OCI-LY7 (cell line): ENCODE measurements at regions not wholly inside any gene's neighbourhood (a gene's known extent, or its start where the extent isn't known, plus 50 kb on each side); places are given as distances from the start of the nearest gene placed in this dataset.

Experiments
- BruUV-seq: library from RNA; stranded (reverse); fragments of 400-500 nt; replicated peaks from 2 replicates; lab custom pipeline; 2021; lab: Mats Ljungman, UMichigan
- CTCF ChIA-PET: fragments of 300-600 bp; sonication (Branson Sonifier 250); formaldehyde crosslinking; loops from one replicate; lab custom pipeline; 2022; ENCODE audit warnings: antibody characterized with exemption; ENCODE audit not compliant: unreplicated experiment; lab: Charles Lee
- POLR2A ChIA-PET: fragments of 300-600 bp; sonication (Branson Sonifier 250); formaldehyde crosslinking; loops from one replicate; lab custom pipeline; 2022; ENCODE audit warnings: antibody characterized with exemption; lab: Charles Lee
- DNase-seq: peaks from one replicate; pipeline ENCODE4 v3.0.0-alpha.2; 2015; ENCODE audit warnings: low spot score
- H2AFZ ChIP-seq: fragments of 200-600 bp; sonication (generic), shearing (Covaris generic); 2 replicates; pipeline ENCODE4 v1.6.1; 2014; ENCODE audit warnings: mild to moderate bottlenecking, antibody characterized with exemption, low read length, moderate library complexity
- H3K27ac ChIP-seq: fragments of 200-600 bp; sonication (generic); 2 replicates; pipeline ENCODE4 v1.5.1; 2014; ENCODE audit warnings: mixed run types, low read depth, mild to moderate bottlenecking, moderate library complexity, low read length, inconsistent platforms; ENCODE audit not compliant: poor library complexity, severe bottlenecking
- H3K36me3 ChIP-seq: fragments of 200-600 bp; sonication (generic); 2 replicates; pipeline ENCODE4 v1.6.1; 2014; ENCODE audit warnings: mild to moderate bottlenecking, antibody characterized with exemption, low read length, moderate library complexity, mixed read lengths; ENCODE audit not compliant: insufficient read depth
- H3K4me1 ChIP-seq: fragments of 200-600 bp; sonication (generic); 2 replicates; pipeline ENCODE4 v1.5.1; 2014; ENCODE audit warnings: mild to moderate bottlenecking, low read length; ENCODE audit not compliant: insufficient read depth, poor library complexity, severe bottlenecking
- H3K4me2 ChIP-seq: fragments of 200-600 bp; sonication (generic); 2 replicates; pipeline ENCODE4 v1.6.1; 2014; ENCODE audit warnings: mild to moderate bottlenecking, low read length
- H3K4me3 ChIP-seq: fragments of 200-600 bp; sonication (generic); 2 replicates; pipeline ENCODE4 v1.5.1; 2014; ENCODE audit warnings: mild to moderate bottlenecking, low read depth, low read length; ENCODE audit not compliant: poor library complexity, severe bottlenecking
- H3K79me2 ChIP-seq: fragments of 200-600 bp; sonication (generic); 2 replicates; pipeline ENCODE4 v1.6.1; 2016; ENCODE audit warnings: low read depth, mild to moderate bottlenecking, low read length, moderate library complexity, mixed read lengths; ENCODE audit not compliant: insufficient read depth
- H3K9me2 ChIP-seq: fragments of 200-600 bp; sonication (generic); 2 replicates; pipeline ENCODE4 v1.6.1; 2016; ENCODE audit warnings: mild to moderate bottlenecking, low read length, mixed read lengths; ENCODE audit not compliant: insufficient read depth
- H3K9me3 ChIP-seq: fragments of 200-600 bp; sonication (generic); 2 replicates; pipeline ENCODE4 v1.6.1; 2014; ENCODE audit warnings: mild to moderate bottlenecking, mixed run types, low read length, mixed read lengths
- H4K20me1 ChIP-seq: fragments of 200-600 bp; sonication (generic); 2 replicates; pipeline ENCODE4 v1.6.1; 2014; ENCODE audit warnings: mild to moderate bottlenecking, antibody characterized with exemption, low read length, moderate library complexity, mixed read lengths; ENCODE audit not compliant: insufficient read depth
- CTCF ChIP-seq: fragments of 200-600 bp; sonication (generic); conservative IDR thresholded peaks from 2 replicates; pipeline ENCODE4 v1.5.1; 2014; ENCODE audit warnings: mild to moderate bottlenecking, antibody characterized with exemption, low read length, moderate library complexity, mixed read lengths
- EZH2phosphoT487 ChIP-seq: fragments of 200-600 bp; sonication (generic); IDR thresholded peaks from 2 replicates; pipeline ENCODE4 v1.6.1; 2018; ENCODE audit warnings: low read depth, borderline replicate concordance, mild to moderate bottlenecking, mixed run types, antibody characterized with exemption, low read length, moderate library complexity, mixed read lengths
- intact Hi-C: fragments of 100-400 bp; cut with micrococcal nuclease; formaldehyde crosslinking; loops from one replicate; pipeline ENCODE4 v1.10.0; 2022; ENCODE audit not compliant: unreplicated experiment

- no peak overlapping the region for H3K27ac ChIP-seq
- CTCF ChIA-PET = no interaction called here
- intact Hi-C loops = no loop called here
- no peaks in the 10 kb centered on the region for H3K9me2 ChIP-seq
- no peak for DNase-seq
- H3K4me1 ChIP-seq = no peaks in the 10 kb centered on the region
- TF ChIP-seq EZH2phosphoT487 (no peak), CTCF (no peak)
- H3K4me3 ChIP-seq = no peak overlapping the region
- H3K36me3 ChIP-seq = no peaks in the 10 kb centered on the region
- H4K20me1 ChIP-seq = no peaks in the 10 kb centered on the region
- H3K79me2 ChIP-seq = no peaks in the 10 kb centered on the region
- no peak overlapping the region for H2AFZ ChIP-seq
- POLR2A ChIA-PET = no interaction called here
- no peaks in the 10 kb centered on the region for H3K9me3 ChIP-seq
- BruUV-seq = no TSS peak
- no peak overlapping the region for H3K4me2 ChIP-seq
These were observed 76.0 kb upstream of the ZBTB40 start for GRCh38 chr1:22375601-22376000.

- no TSS peak for BruUV-seq
- ChIA-PET CTCF (no interaction called here), POLR2A (no interaction called here)
- Histone ChIP-seq H3K4me1 (no peaks in the 10 kb centered on the region), H3K27ac (no peak overlapping the region), H3K79me2 (no peaks in the 10 kb centered on the region), H3K4me2 (no peak overlapping the region), H3K36me3 (no peaks in the 10 kb centered on the region), H3K4me3 (no peak overlapping the region), H3K9me2 (no peaks in the 10 kb centered on the region), H4K20me1 (no peaks in the 10 kb centered on the region), H2AFZ (no peak overlapping the region), H3K9me3 (no peaks in the 10 kb centered on the region)
- no peak for DNase-seq
- intact Hi-C loops = no loop called here
- no peak for TF ChIP-seq EZH2phosphoT487
- no peak for TF ChIP-seq CTCF
These were observed 75.7 kb upstream of the ZBTB40 start for GRCh38 chr1:22376001-22376400.

- DNase-seq = no peak
- intact Hi-C loops = no loop called here
- H3K79me2 ChIP-seq = no peaks in the 10 kb centered on the region
- TF ChIP-seq CTCF (no peak), EZH2phosphoT487 (no peak)
- H3K36me3 ChIP-seq = no peaks in the 10 kb centered on the region
- H3K27ac ChIP-seq = no peak overlapping the region
- H2AFZ ChIP-seq = no peak overlapping the region
- no peaks in the 10 kb centered on the region for H3K9me2 ChIP-seq
- no peaks in the 10 kb centered on the region for H3K4me1 ChIP-seq
- POLR2A ChIA-PET = no interaction called here
- H4K20me1 ChIP-seq = no peaks in the 10 kb centered on the region
- no peaks in the 10 kb centered on the region for H3K9me3 ChIP-seq
- no peak overlapping the region for H3K4me2 ChIP-seq
- no TSS peak for BruUV-seq
- H3K4me3 ChIP-seq = no peak overlapping the region
- CTCF ChIA-PET = no interaction called here
These were observed 75.1 kb upstream of the ZBTB40 start for GRCh38 chr1:22376546-22376945.
